NCI-H1694 treated with DMSO at 0.1 percent for 48 hours (cell line): ENCODE measurements at regions not wholly inside any gene's neighbourhood (a gene's known extent, or its start where the extent isn't known, plus 50 kb on each side); places are given as distances from the start of the nearest gene placed in this dataset.

Experiments
- DNase-seq: peaks from one replicate; lab custom pipeline; 2025; lab: John Stamatoyannopoulos, UW

- DNase-seq: no peak
These were observed 63.2 kb upstream of the GHR start for GRCh38 chr5:42360056-42360455.

- DNase-seq: no peak
These were observed 62.5 kb upstream of the GHR start for GRCh38 chr5:42360616-42361314.

GRCh38 chr5:42361315-42361688 lies 61.9 kb upstream of the GHR start:
- no peak for DNase-seq

GRCh38 chr5:42366051-42366450 lies 57.2 kb upstream of the GHR start:
- no peak for DNase-seq
